HL-60 (cell line): ENCODE measurements at regions not wholly inside any gene's neighbourhood (a gene's known extent, or its start where the extent isn't known, plus 50 kb on each side); places are given as distances from the start of the nearest gene placed in this dataset.

Source experiments
- CTCF ChIP-seq: IDR thresholded peaks from one replicate; pipeline ENCODE4 v1.5.1; 2011; ENCODE audit warnings: low read length, control low read depth, inconsistent platforms; ENCODE audit not compliant: insufficient read depth
- POLR2AphosphoS5 ChIP-seq: IDR thresholded peaks from 2 replicates; pipeline ENCODE4 v1.6.1; 2012; ENCODE audit warnings: low read depth
- REST ChIP-seq: IDR thresholded peaks from 2 replicates; pipeline ENCODE4 v1.6.1; 2012; ENCODE audit warnings: low read depth; ENCODE audit not compliant: insufficient replicate concordance
- SPI1 ChIP-seq: IDR thresholded peaks from 2 replicates; pipeline ENCODE4 v1.6.1; 2012; ENCODE audit warnings: low read depth, mild to moderate bottlenecking, borderline replicate concordance

- TF ChIP-seq CTCF, result no peak
- TF ChIP-seq POLR2AphosphoS5, result no peak
- no peak for TF ChIP-seq REST
- no peak for TF ChIP-seq SPI1
These were observed 142.2 kb upstream of the LRRC3B start for GRCh38 chr3:26480377-26480776.
